Ascending aorta (tissue), 2 donors: ENCODE measurements at regions not wholly inside any gene's neighbourhood (a gene's known extent, or its start where the extent isn't known, plus 50 kb on each side); places are given as distances from the start of the nearest gene placed in this dataset.
A peak's percentile ranks its signal among the peaks of the same experiment; 100 is the strongest.

ENCODE experiments used
- DNase-seq, 2 donors: peaks; one replicate each; pipeline ENCODE4 v3.0.0-alpha.2; 2019; ENCODE audit warnings: low spot score in 2 of 2
- H3K27ac ChIP-seq, 2 donors: fragments of 200-600 bp; sonication (generic); one replicate each; pipeline ENCODE4 v1.5.1; 2016 to 2017; ENCODE audit warnings: mild to moderate bottlenecking in 1 of 2
- H3K27me3 ChIP-seq: fragments of 200-600 bp; sonication (generic); one replicate; pipeline ENCODE4 v1.5.1; 2017
- H3K36me3 ChIP-seq, 2 donors: fragments of 200-600 bp; sonication (generic); one replicate each; pipeline ENCODE4 v1.5.1; 2016
- H3K4me1 ChIP-seq, 2 donors: fragments of 200-600 bp; sonication (generic); one replicate each; pipeline ENCODE4 v1.5.1; 2016 to 2017; ENCODE audit warnings: mild to moderate bottlenecking in 1 of 2
- H3K4me3 ChIP-seq, 2 donors: fragments of 200-600 bp; sonication (generic); one replicate each; pipeline ENCODE4 v1.5.1; 2016 to 2017; ENCODE audit warnings: mild to moderate bottlenecking in 1 of 2
- H3K9me3 ChIP-seq, 2 donors: fragments of 200-600 bp; sonication (generic); one replicate each; pipeline ENCODE4 v1.5.1; 2016
- CTCF ChIP-seq, 3 experiments: fragments of 200-600 bp in 2 of 3; fragments of 450-650 bp in 1 of 3; sonication (generic) in 2 of 3; IDR thresholded peaks; one replicate each; pipeline ENCODE4 v1.5.1; 2016 to 2019; ENCODE audit warnings: antibody characterized with exemption in 3 of 3, mild to moderate bottlenecking in 1 of 3, moderate library complexity in 1 of 3
- intact Hi-C: fragments of 100-400 bp; cut with DNase I; formaldehyde crosslinking; loops from one replicate; pipeline ENCODE4 v1.15.1; 2023

DNA sequence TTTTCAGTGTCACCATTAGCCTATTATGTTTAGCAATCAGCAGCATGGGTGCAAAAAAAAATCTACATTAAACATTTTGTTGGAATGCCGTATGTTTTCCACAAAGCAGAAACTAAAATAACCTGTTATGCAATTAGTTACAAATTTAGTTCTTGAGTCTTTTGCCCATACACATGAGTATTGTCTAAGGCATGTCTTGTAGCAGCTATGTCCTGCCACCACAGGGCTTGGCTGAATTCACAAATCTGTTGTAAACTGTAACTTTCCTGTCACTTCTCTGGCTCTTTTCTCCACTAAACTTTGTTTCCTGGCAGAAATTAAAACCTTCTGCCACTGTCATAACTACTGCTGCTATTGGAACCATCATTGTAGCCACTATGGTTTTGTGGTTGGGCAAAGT is 277.9 kb upstream of the SPRY2 start:
- Histone ChIP-seq H3K27ac (peak overlapping the region; percentile 53 to 72), H3K9me3 (no peaks in the 10 kb centered on the region), H3K4me1 (peaks cover 0 to 3% of the 10 kb centered on the region in 2 donors), H3K27me3 (no peaks in the 10 kb centered on the region), H3K4me3 (no peak overlapping the region), H3K36me3 (no peaks in the 10 kb centered on the region)
- DNase-seq: peak in 1 of 2 donors; percentile 68
- intact Hi-C loops: loop anchor here (5.0 kb wide), 1 partner anchor 276 kb away; the partner anchor contains the start of gene SPRY2
- no peak for TF ChIP-seq CTCF (IDR thresholded peaks at IDR 0.05)

DNA sequence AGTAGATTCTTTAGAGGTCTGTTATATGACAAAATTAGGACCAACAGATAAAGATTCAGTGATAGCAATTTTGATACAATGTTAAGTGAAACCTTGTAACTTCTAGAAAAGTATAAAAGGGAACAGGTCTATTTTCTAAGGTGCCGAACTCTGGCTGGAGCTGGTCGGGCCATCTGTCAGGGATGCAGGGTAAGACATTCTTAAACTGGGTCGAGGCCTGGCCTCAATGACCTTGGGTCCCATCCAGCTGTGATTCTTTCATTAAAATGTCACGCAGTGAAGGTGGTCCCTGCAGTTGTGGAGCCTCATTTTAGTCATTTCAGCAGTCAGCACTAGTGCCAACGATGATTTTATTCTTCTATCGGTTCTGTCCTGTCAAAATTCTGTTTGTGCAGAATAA is 271.9 kb upstream of the SPRY2 start:
- intact Hi-C loops: no loop called here
- H3K27ac ChIP-seq: no peak overlapping the region
- no peak overlapping the region for H3K4me3 ChIP-seq
- no peak for DNase-seq
- no peaks in the 10 kb centered on the region for H3K36me3 ChIP-seq
- TF ChIP-seq CTCF (IDR thresholded peaks at IDR 0.05): no peak
- no peaks in the 10 kb centered on the region for H3K9me3 ChIP-seq
- H3K27me3 ChIP-seq: no peaks in the 10 kb centered on the region
- H3K4me1 ChIP-seq: no peaks in the 10 kb centered on the region

DNA sequence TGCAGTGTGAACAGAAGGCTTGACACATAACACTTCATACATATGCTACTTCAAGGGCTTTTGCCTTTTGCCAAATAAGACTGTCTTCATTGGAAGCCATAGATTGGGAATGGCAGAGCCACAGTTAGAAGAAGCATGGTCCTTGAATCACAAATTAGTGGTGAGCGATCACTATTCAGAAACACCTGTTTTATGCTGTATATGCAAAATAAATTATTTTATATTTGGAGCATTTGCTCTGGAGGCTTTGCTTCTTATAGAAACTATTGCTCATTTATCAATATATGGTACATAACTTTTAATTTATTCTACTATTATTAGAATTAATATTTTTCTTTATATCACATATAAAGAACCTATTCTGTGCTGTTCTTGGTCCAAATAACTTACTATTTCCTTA is 270.4 kb upstream of the SPRY2 start:
- no peak overlapping the region for H3K27ac ChIP-seq
- DNase-seq: no peak
- H3K36me3 ChIP-seq: no peaks in the 10 kb centered on the region
- no peaks in the 10 kb centered on the region for H3K9me3 ChIP-seq
- H3K27me3 ChIP-seq: no peaks in the 10 kb centered on the region
- intact Hi-C loops: no loop called here
- H3K4me1 ChIP-seq: no peaks in the 10 kb centered on the region
- H3K4me3 ChIP-seq: no peak overlapping the region
- no peak for TF ChIP-seq CTCF (IDR thresholded peaks at IDR 0.05)

- H3K9me3 ChIP-seq: no peaks in the 10 kb centered on the region
- H3K4me3 ChIP-seq: no peak overlapping the region
- no peaks in the 10 kb centered on the region for H3K27me3 ChIP-seq
- H3K4me1 ChIP-seq: no peaks in the 10 kb centered on the region
- no peak for DNase-seq
- H3K27ac ChIP-seq: no peak overlapping the region
- intact Hi-C loops: no loop called here
- no peaks in the 10 kb centered on the region for H3K36me3 ChIP-seq
- no peak for TF ChIP-seq CTCF (IDR thresholded peaks at IDR 0.05)
Measured at GRCh38 chr13:80605716-80606115, 264.8 kb upstream of the SPRY2 start.

GRCh38 chr13:80605011-80605410 is 264.1 kb upstream of the SPRY2 start:
- H3K9me3 ChIP-seq: no peaks in the 10 kb centered on the region
- DNase-seq: no peak
- no peaks in the 10 kb centered on the region for H3K27me3 ChIP-seq
- intact Hi-C loops: no loop called here
- H3K36me3 ChIP-seq: no peaks in the 10 kb centered on the region
- no peaks in the 10 kb centered on the region for H3K4me1 ChIP-seq
- H3K4me3 ChIP-seq: no peak overlapping the region
- no peak overlapping the region for H3K27ac ChIP-seq
- TF ChIP-seq CTCF (IDR thresholded peaks at IDR 0.05): no peak

- no peak overlapping the region for H3K4me3 ChIP-seq
- DNase-seq: no peak
- H3K27ac ChIP-seq: no peak overlapping the region
Measured at GRCh38 chr13:80604098-80604497, 263.2 kb upstream of the SPRY2 start.

More at GRCh38 chr13:80604098-80604497, 263.2 kb upstream of the SPRY2 start:
- TF ChIP-seq CTCF (IDR thresholded peaks at IDR 0.05): no peak
- no peaks in the 10 kb centered on the region for H3K9me3 ChIP-seq
- intact Hi-C loops: no loop called here
- H3K4me1 ChIP-seq: no peaks in the 10 kb centered on the region
- no peaks in the 10 kb centered on the region for H3K36me3 ChIP-seq
- no peaks in the 10 kb centered on the region for H3K27me3 ChIP-seq
